ENCODE measurements at regions not wholly inside any gene's neighbourhood (a gene's known extent, or its start where the extent isn't known, plus 50 kb on each side); places are given as distances from the start of the nearest gene placed in this dataset.

- Histone ChIP-seq H2AFZ (ENCODE audit: low read length) (no peak overlapping the region), H3K27ac (ENCODE audit: insufficient read depth, low read length) (no peak overlapping the region), H3K79me2 (ENCODE audit: control insufficient read depth, insufficient read depth, low read length) (no peaks in the 10 kb centered on the region), H4K20me1 (ENCODE audit: control insufficient read depth, extremely low read depth, insufficient read depth, low read length) (no peaks in the 10 kb centered on the region), H3K36me3 (ENCODE audit: control insufficient read depth, insufficient read depth, low read length) (no peaks in the 10 kb centered on the region), H3K4me1 (ENCODE audit: control insufficient read depth, extremely low read depth, insufficient read depth, low read length) (no peaks in the 10 kb centered on the region), H3K9me3 (ENCODE audit: control insufficient read depth, insufficient read depth, low read depth, low read length) (no peaks in the 10 kb centered on the region), H3K9ac (ENCODE audit: insufficient read depth, low read length) (no peak overlapping the region), H3K27me3 (ENCODE audit: control insufficient read depth, insufficient read depth, low read length) (no peaks in the 10 kb centered on the region), H3K4me2 (ENCODE audit: extremely low read depth, insufficient read depth, low read length) (no peak overlapping the region), H3K4me3 (replicated peaks in 1 of 4; ENCODE audit: control extremely low read depth in 1 of 4, insufficient read depth in 1 of 4, low read depth in 3 of 4, low read length in 4 of 4) (no peak overlapping the region)
- TF ChIP-seq EZH2 (IDR thresholded peaks at IDR 0.05; ENCODE audit: low read length, missing control alignments) (no peak), CTCF (conservative IDR thresholded peaks at IDR 0.05 in 1 of 2, IDR thresholded peaks at IDR 0.05 in 1 of 2; ENCODE audit: low read depth in 1 of 2, low read length in 2 of 2) (no peak)
- DNase-seq (ENCODE audit: low read depth in 2 of 2): no peak
Measured at GRCh38 chr11:134677891-134678551, 266.0 kb upstream of the B3GAT1 start.

- no peak for TF ChIP-seq EZH2 (IDR thresholded peaks at IDR 0.05; ENCODE audit: low read length, missing control alignments)
- no peak for TF ChIP-seq CTCF (conservative IDR thresholded peaks at IDR 0.05 in 1 of 2, IDR thresholded peaks at IDR 0.05 in 1 of 2; ENCODE audit: low read depth in 1 of 2, low read length in 2 of 2)
- no peak overlapping the region for H3K9ac ChIP-seq (ENCODE audit: insufficient read depth, low read length)
Measured at GRCh38 chr11:134677397-134677822, 265.4 kb upstream of the B3GAT1 start.

GRCh38 chr11:134676516-134677287, 264.7 kb upstream of the B3GAT1 start:
- Histone ChIP-seq H3K4me2 (ENCODE audit: extremely low read depth, insufficient read depth, low read length) (no peak overlapping the region), H3K9ac (ENCODE audit: insufficient read depth, low read length) (no peak overlapping the region), H3K36me3 (ENCODE audit: control insufficient read depth, insufficient read depth, low read length) (no peaks in the 10 kb centered on the region), H3K79me2 (ENCODE audit: control insufficient read depth, insufficient read depth, low read length) (no peaks in the 10 kb centered on the region), H2AFZ (ENCODE audit: low read length) (no peak overlapping the region), H3K27me3 (ENCODE audit: control insufficient read depth, insufficient read depth, low read length) (no peaks in the 10 kb centered on the region), H3K9me3 (ENCODE audit: control insufficient read depth, insufficient read depth, low read depth, low read length) (no peaks in the 10 kb centered on the region), H3K4me3 (replicated peaks in 1 of 4; ENCODE audit: control extremely low read depth in 1 of 4, insufficient read depth in 1 of 4, low read depth in 3 of 4, low read length in 4 of 4) (no peak overlapping the region), H4K20me1 (ENCODE audit: control insufficient read depth, extremely low read depth, insufficient read depth, low read length) (no peaks in the 10 kb centered on the region), H3K4me1 (ENCODE audit: control insufficient read depth, extremely low read depth, insufficient read depth, low read length) (no peaks in the 10 kb centered on the region), H3K27ac (ENCODE audit: insufficient read depth, low read length) (no peak overlapping the region)
- TF ChIP-seq CTCF (conservative IDR thresholded peaks at IDR 0.05 in 1 of 2, IDR thresholded peaks at IDR 0.05 in 1 of 2; ENCODE audit: low read depth in 1 of 2, low read length in 2 of 2): no peak
- no peak for TF ChIP-seq EZH2 (IDR thresholded peaks at IDR 0.05; ENCODE audit: low read length, missing control alignments)
- no peak for DNase-seq (ENCODE audit: low read depth in 2 of 2)

More at GRCh38 chr11:134677397-134677822, 265.4 kb upstream of the B3GAT1 start:
- Histone ChIP-seq H3K4me3 (replicated peaks in 1 of 4; ENCODE audit: control extremely low read depth in 1 of 4, insufficient read depth in 1 of 4, low read depth in 3 of 4, low read length in 4 of 4) (no peak overlapping the region), H4K20me1 (ENCODE audit: control insufficient read depth, extremely low read depth, insufficient read depth, low read length) (no peaks in the 10 kb centered on the region), H3K9me3 (ENCODE audit: control insufficient read depth, insufficient read depth, low read depth, low read length) (no peaks in the 10 kb centered on the region), H3K4me2 (ENCODE audit: extremely low read depth, insufficient read depth, low read length) (no peak overlapping the region), H3K27ac (ENCODE audit: insufficient read depth, low read length) (no peak overlapping the region), H3K4me1 (ENCODE audit: control insufficient read depth, extremely low read depth, insufficient read depth, low read length) (no peaks in the 10 kb centered on the region), H3K27me3 (ENCODE audit: control insufficient read depth, insufficient read depth, low read length) (no peaks in the 10 kb centered on the region), H3K36me3 (ENCODE audit: control insufficient read depth, insufficient read depth, low read length) (no peaks in the 10 kb centered on the region), H2AFZ (ENCODE audit: low read length) (no peak overlapping the region), H3K79me2 (ENCODE audit: control insufficient read depth, insufficient read depth, low read length) (no peaks in the 10 kb centered on the region)
- no peak for DNase-seq (ENCODE audit: low read depth in 2 of 2)
